HG03097 (cell line): ENCODE measurements at regions not wholly inside any gene's neighbourhood (a gene's known extent, or its start where the extent isn't known, plus 50 kb on each side); places are given as distances from the start of the nearest gene placed in this dataset.

ENCODE experiments used
- ATAC-seq: cut with Tn5 transposase; IDR thresholded peaks from one replicate; pipeline ENCODE4 v1.9.1; 2021; ENCODE audit not compliant: unreplicated experiment, low FRiP score

DNA sequence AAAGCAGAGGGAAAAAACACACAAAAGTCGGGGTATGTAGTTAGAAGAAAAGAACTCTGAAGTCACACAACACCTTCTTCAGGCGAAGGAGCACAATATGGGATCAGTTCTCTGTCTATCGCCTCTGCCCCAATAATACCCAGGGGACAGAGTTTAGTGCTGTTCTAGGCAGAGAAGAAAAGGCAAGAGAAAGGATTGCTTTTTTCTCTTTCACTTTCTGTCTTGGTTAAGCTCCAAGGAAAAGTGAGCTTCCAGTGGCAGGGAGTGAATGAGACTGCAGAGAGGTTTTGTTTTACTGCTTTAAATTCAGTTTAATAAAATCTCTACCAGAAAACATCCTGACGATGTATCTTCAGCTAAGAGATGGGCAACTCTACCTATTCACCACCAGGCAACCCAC, 86.6 kb upstream of the STXBP5 start:
- no peak for ATAC-seq

DNA sequence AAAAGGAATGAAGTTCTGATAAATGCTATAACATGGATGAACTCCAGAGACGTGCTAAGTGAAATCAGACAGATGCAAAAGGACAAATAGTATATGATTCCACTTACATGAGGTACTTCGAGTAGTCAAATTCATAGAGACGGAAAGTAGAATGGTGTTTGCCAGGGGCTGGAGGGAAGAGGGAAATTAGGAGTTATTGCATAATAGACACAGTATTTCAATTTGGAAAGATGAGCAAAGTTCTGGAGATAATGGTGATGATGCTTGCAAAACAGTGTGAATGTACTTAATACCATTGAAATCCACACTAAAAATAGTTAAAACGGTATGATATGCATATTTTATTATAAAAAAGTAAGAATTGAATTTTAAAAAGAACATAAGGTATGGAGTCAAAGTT, 84.9 kb upstream of the STXBP5 start:
- no peak for ATAC-seq

DNA sequence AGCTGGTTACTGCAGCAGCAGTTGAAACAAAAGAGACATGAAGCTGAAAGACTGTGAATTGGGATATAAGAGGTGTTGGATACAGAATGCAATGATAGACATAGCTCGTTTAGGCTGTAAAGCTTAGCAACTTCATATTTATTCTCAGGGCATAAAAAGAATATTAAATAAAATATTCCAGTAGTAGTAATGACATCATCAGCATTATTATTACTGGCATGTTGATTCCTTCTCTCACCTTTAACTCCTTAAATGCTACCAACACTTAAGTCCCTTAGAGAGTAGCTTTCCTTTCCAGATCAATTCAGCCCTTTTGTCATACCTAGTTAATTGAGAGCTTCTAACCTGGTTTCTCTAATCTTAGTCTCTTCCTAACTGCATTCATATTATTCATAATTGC, 81.4 kb upstream of the STXBP5 start:
- no peak for ATAC-seq

DNA sequence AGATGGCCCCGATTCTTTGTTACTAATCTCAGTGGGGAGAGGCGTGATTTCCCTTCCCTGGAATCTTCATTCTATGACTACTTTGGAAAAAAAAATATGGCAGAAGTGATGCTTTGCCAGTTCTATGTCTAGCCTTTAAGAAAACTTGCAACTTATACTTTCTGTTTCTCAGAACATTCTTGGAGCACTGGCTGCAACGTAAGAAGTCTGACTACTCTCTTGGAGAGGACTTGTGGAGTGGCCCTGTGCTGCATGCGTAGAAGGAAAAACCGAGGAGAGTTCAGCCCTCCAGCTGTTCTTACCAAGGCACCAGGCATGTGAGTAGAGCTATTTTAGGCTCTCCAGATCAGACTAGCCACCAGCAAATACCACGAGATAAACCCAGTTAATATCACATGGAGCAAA, 77.6 kb upstream of the STXBP5 start:
- no peak for ATAC-seq

DNA sequence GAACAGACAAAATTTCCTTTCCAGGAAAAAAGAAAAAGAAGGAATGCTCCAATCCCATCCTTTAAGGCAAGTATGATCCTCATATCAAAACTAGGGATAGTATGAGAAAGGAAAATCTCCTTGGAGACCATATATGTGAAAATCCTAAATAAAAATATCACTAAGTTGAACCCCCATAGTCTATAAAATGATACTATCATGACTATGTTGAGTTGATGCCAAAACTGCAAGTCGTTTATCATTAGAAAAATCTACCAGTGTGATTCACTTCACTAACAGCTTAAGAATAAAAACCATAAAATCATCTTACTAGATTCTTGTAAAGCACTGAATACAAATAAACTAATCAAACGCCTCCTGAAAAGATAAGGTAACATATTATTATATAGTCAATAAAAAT, 76.6 kb upstream of the STXBP5 start:
- no peak for ATAC-seq

DNA sequence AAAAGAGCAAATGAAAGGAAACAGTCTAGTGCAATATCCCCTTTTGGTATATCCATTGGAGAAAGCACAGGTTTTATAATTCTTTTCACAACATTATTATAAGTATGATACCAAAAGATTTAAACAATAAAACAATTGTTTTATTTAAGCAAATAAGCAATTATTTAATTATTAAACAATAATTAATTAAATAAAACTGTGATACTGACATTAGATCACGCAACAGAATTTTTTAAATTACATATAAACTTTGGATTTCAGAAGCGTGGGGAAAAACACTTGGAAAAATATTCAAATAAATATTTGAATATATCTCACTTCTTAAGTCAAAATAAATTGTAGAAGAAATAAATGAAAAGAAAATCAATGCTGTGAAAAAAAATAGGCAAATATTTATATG, 76.2 kb upstream of the STXBP5 start:
- no peak for ATAC-seq

DNA sequence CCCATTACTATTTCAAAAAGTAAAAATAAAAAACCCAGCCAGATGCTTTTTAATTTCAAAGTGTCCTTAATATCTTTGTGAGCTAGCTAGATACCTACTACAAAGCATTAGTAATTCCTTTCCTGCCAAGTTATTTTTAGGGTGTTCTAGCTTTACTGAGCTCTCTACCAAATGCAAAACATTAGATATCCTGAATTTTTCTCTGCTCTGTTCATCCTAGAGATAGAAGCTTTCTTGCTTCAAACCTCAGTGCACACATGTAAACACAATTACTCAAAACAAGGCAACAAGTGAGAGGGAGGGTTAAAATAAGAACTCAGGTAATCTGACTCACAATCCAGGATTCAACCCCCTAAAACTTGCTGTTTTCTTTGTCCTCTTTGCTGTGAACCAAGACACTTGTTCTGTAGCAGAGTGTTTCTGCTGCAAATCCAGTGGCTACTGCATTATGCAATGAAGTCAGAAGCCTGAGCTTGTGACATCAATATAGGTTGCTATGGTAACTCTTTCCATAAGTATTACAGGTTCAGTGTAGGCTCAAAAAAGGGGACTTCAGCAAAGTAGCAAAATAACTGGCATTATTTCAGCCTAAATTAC, 72.6 kb upstream of the STXBP5 start:
- ATAC-seq = no peak

DNA sequence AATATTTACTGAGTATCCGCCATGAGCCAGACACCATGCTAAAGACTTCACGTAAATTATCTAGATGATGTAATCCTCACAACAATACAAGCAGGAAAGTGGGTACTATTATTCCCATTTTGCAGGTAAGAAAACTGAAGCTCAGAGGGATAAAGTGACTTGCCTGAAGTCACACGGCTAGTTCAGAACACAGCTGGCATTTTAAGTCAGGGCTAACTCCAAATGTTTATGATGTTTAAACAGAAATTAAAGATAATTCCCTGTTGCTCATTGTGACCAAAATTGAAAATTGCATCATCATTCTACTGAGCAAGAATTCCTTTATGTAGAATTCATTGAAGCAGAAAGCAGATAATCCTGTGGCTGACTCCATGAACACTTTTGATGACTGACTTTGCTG, 71.3 kb upstream of the STXBP5 start:
- no peak for ATAC-seq

DNA sequence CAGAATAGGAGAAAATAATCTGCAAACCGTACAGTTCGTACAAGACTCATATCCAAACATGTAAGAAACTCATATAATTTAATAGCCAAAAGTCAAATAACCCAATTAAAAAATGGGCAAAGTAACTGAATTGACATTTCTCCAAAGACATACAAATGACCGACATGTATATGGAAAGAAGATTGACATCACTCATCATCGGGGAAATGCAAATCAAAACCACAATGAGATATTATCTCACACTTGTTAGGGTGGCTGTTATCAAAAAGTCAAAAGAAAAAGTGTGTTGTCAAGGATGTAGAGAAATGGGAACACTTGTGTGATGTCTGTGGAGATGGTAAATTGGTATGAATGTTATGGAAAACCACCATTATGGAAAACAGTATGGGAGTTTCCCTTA, 70.5 kb upstream of the STXBP5 start:
- no peak for ATAC-seq

DNA sequence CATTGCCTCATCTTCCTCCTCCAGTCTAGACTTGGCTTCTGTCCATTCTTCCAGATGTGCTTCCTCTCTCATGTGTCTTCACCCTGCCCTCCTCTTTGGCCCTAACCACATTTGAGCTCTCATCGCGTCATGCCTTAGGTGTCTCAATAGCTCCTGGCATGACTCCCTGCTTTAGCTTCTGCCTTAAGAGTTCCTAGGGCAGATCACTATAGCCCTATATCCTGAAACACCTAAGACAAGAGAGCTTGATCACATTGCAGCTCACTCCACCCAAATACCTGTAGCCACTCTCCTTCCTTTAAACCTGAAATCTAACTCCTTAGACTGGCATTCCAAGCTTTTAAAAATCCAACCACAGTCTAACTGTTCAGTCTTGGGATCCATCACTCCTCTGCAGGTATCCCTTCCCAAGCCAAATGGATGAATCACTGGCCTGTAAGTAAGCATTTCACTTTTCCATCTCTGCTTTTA, 69.0 kb upstream of the STXBP5 start:
- ATAC-seq = no peak

DNA sequence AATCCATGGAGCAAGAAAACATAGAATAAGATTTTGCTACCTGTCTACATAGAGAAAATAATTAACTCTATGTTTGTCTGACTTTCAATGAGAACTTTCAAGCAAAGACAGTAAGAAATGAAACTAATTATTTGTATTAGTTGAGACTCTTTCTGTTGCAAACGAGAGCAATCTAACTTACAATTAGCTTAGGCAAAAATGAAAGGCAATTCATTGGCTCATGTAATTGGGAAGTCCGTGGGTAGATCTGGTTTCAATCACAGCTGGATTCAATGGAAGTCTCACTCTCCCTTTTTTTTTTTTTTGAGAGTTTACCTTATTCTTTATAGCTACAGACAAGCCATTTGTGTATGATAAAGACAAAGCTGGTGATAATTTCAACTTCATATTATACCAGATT, 68.2 kb upstream of the STXBP5 start:
- no peak for ATAC-seq

DNA sequence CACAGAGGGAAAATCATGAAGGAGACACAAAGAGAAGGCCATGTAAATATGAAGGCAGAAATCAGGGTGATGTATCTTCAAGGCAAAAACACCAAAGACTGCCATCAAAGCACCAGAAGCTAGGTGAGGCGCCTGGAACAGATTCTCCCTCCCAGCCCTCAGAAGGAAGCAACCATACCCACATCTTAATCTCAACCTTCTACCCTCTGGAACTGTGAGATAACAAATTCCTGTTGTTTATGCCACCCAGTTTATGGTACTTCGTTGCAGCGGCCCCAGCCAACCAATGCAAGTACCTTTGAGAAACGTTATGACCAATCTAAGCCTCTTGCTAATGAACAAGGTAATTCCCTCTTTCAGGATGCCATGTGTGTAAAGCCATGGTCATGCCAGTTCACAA, 66.2 kb upstream of the STXBP5 start:
- ATAC-seq = no peak

DNA sequence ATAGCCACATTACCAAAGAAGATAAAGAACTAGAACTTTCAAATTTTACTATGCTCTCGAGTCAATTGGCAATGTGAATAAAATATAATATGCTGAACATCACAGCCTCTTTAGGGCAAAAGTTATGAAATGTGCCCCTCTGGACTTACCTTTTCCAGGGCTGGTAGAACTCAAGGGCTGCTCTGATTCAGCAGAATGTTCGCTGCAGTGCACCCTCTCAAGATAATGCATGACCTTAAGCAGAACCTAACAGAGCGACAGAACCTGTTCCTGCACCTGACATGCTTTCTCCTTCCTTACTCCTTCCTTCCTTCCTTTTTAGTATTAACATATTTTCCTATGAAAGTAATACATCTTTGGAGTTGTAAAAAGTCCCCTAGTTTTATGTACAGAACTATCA, 65.4 kb upstream of the STXBP5 start:
- ATAC-seq = no peak

DNA sequence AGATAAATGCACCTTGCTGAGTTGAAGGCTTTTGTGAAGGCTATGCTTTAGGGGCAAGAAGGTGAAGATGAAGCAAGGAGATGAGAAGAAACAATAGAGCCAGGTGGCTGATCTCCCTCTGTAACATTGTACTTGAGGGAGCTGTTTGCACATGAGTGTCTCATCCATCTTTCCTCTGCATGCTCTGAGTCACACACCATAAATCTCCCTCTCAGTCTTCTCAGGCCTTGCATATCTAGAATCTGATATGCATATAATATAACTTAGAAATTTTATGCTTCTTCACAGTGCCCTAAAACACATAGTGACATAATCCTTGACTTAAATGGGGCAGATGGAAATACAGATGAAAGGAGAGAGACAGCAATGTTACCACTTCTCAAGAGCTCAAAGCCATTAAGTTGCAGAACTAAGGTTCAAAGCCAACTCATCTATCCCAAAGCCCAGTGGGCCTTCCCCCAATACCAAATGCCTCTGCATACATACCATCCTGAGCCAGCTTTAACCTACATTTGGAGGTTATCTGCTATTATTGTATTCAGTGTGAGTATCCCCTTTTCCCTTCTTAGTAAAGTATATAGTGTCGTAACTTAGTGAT, 62.4 kb upstream of the STXBP5 start:
- ATAC-seq = no peak

DNA sequence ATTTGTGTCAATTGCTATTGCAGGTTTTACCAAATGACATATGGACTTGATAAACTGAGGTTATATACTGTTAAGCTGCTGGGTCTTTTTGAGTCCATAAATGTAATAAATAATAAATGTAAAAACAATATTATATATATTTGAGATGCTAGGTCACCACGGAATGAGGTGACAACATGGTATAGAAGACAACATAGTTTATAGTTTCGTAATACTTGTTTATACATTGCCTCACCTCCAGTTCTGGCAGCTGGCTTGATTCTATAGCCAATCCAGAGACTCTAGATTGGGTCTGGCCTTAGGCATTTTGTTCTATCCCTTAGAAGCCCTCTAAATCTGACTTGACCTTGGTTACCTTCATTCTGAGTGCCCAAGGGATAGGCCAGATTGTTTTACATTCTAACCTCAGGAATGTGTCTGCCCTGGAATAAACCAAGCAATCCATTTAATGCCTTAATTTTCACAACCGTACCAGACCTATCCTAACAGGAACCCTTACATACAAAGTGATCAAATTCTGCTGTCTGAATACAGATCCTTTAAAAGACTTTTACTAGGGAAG, 61.5 kb upstream of the STXBP5 start:
- ATAC-seq = no peak

DNA sequence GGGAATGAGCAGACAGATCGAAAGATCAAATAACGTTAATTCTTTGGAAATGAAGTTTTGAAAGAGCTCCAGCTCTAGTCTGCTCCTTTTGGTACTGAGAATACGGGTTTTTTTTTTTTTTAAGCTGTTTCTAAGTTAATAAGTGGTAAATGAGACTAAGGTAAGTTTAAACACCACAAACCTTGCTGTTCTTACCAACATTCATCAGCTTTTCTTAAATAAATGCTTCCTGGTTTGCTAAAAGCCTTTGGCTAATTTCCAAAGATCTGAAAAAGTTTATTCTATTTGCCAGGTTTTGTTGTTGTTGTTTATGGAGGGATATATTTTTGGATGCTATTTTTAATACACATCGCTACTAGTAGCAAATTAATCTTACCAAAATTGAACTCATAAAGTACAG, 55.1 kb upstream of the STXBP5 start:
- ATAC-seq = no peak

DNA sequence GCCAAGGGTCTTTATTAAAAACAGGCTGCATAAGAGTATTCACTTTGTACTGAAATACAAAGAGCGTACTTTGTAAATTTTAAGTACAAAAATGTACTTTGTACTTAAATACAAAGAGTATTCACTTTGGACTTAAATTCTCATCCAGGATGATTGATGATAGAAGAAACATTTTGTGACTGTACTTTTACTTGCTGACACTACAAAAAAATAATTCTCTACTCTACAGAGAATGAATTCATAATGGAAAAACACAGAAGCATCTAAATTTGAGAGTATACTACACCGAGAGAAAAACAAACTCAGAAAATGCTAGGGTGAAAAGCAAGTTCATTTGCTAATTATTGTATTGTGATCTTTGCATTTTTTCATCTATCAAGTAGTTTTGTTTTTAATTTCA, 54.4 kb upstream of the STXBP5 start:
- no peak for ATAC-seq

DNA sequence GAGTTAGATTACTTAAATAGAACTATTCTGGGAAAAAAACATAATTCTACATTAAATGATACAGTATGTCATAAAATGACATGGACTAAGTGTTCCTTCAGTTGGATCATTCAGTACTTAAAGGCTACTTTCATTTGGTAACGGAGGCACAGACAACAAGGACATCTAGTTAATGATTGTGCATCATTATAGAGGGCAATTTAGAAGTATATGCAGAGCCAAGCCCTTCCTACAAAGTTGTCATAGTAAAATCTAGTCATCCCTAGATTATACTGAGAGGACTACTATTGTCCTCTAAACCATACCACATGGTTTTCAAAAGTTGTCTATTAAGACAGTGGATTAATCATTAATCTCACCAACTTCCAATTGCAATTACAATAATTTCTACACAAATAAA, 53.9 kb upstream of the STXBP5 start:
- ATAC-seq = no peak
